ENCODE measurements at regions not wholly inside any gene's neighbourhood (a gene's known extent, or its start where the extent isn't known, plus 50 kb on each side); places are given as distances from the start of the nearest gene placed in this dataset.

- TF ChIP-seq CTCF (IDR thresholded peaks at IDR 0.05): no peak
- TF ChIP-seq POLR2A (IDR thresholded peaks at IDR 0.05): no peak
These were observed 166.9 kb downstream of the SNX10 start for GRCh38 chr7:26458466-26459145.

All from Peyer's patch (tissue), 4 donors.